HFF-Myc (cell line): ENCODE measurements at regions not wholly inside any gene's neighbourhood (a gene's known extent, or its start where the extent isn't known, plus 50 kb on each side); places are given as distances from the start of the nearest gene placed in this dataset.

Experiments used
- DNase-seq: peaks from one replicate; pipeline ENCODE4 v3.0.0-alpha.2; 2011; ENCODE audit warnings: low read depth; ENCODE audit errors: extremely low read depth
- H3K4me3 ChIP-seq: replicated peaks from 2 replicates; pipeline ENCODE4 v1.5.1; 2011; ENCODE audit warnings: low read depth, mild to moderate bottlenecking, control low read depth, low read length
- TF ChIP-seq, protein P1 (sequence below): IDR thresholded peaks from 2 replicates; pipeline ENCODE4 v1.5.1; 2012; ENCODE audit warnings: mild to moderate bottlenecking, low read depth, low read length, control low read depth; ENCODE audit errors: missing control alignments

DNA sequence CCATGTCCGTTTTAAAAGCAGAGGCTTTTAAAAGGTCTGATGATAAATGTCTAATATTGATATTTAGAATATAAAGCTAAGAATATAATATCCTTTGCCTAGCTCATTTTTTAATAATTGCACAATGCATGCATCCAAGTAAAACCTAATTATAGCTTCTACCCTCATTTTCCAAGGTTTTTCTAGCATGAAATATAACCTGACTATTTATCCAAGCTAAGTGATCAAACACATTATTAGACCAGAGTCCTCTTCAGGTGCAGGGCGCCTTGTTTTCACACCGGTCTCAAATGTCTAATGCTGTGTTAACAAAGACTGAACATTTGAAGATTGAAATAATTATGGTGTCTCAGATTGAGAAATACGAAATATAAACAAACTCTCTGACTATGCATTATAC lies 648.9 kb upstream of the CXADR start:
- H3K4me3 ChIP-seq = no peak overlapping the region
- TF ChIP-seq, protein P1, sequence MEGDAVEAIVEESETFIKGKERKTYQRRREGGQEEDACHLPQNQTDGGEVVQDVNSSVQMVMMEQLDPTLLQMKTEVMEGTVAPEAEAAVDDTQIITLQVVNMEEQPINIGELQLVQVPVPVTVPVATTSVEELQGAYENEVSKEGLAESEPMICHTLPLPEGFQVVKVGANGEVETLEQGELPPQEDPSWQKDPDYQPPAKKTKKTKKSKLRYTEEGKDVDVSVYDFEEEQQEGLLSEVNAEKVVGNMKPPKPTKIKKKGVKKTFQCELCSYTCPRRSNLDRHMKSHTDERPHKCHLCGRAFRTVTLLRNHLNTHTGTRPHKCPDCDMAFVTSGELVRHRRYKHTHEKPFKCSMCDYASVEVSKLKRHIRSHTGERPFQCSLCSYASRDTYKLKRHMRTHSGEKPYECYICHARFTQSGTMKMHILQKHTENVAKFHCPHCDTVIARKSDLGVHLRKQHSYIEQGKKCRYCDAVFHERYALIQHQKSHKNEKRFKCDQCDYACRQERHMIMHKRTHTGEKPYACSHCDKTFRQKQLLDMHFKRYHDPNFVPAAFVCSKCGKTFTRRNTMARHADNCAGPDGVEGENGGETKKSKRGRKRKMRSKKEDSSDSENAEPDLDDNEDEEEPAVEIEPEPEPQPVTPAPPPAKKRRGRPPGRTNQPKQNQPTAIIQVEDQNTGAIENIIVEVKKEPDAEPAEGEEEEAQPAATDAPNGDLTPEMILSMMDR = no peak
- no peak for DNase-seq

DNA sequence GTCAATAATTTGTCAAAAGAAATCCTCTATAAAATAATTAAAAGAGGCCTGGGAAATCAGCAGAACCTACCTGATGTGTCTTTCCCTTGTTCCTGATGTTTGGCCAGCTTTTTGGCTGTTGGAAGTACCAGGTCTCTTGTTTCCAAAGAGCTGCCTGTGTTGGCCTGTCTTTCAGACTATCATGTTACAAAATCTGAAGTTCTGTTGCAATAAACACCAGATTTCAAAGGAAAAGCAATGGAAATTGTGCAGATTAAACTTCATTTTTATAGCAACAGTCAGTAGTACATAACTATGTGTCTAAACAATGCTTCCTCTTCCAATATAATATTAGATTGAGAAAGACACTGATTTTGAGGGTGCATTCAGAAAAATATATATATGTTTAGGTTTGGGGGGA lies 647.2 kb upstream of the CXADR start:
- TF ChIP-seq, protein P1 = no peak
- DNase-seq = no peak
- no peak overlapping the region for H3K4me3 ChIP-seq

DNA sequence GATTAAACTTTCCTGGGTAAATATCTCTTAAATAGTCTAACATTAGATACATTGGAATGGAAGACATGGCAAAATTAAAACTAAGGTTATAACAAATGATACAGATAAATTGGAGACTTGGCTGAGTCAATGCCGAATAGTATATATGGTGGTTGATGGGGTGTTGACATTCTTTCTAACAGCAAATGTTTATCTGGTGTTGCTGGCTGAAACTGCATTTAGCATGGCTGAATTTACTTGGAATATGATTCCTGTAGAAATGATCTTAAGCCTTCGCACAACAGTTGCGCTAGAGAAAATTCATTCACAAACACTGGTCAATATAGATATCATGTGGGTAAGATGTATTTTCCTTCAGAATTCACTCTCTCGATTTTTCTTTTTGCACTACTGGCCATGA lies 646.0 kb upstream of the CXADR start:
- TF ChIP-seq, protein P1 = no peak
- no peak for DNase-seq
- H3K4me3 ChIP-seq = no peak overlapping the region

DNA sequence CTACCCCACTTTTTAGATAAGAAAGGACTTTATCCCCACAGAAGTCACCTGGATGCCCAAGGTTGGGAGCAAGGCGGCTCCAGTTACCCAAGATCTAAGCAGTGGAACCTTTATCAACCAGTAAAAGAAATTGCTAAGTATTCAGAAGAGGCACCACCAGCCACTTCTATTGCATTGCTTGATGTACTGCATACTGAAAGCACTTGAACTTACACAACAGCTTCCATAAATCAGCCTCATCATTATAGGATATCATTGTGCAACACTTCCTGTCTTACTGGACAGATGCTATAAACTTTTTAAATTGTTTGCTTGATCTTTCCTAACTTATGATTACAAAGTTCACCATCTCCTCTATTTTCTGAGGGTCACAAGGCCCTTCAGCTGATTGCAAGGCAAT lies 642.7 kb upstream of the CXADR start:
- no peak overlapping the region for H3K4me3 ChIP-seq
- no peak for DNase-seq
- TF ChIP-seq, protein P1 = no peak

DNA sequence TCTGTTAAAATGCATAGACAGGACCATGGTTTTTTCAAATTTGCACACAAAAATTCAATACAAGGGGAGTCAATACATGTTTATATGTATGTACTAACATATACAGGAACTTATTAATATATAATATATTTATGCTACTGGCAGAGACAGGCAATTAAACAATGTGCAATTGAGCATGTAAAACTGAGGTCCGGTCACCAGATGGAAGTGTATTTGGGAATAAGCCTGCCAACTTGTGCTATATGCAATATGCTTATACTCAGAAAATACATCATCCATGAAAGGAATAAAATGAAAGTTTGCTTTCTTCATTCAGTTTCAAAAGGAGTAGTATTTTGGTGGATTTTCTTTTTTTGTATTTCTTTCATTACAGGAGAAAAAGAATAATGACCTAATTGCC lies 640.2 kb upstream of the CXADR start:
- H3K4me3 ChIP-seq = no peak overlapping the region
- TF ChIP-seq, protein P1 = no peak
- no peak for DNase-seq

DNA sequence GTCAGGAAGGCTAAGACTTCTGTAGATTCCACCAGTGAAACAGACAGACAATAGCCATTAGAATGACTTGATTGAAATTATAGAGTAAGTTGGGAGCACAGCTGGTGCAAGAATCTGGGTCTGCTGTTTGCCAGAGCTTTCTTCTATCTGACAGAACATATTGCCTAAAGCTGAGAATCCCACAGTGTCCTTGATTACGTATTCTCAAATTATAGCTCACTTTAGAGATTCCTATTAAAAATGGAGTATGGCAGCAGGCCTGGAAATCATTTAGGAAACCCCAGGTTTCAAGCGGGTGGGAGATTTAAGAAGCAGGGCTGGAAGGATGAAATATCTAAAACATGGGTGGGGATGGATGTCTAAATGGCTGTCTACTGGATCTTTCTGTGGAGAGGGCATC lies 639.7 kb upstream of the CXADR start:
- DNase-seq = no peak

DNA sequence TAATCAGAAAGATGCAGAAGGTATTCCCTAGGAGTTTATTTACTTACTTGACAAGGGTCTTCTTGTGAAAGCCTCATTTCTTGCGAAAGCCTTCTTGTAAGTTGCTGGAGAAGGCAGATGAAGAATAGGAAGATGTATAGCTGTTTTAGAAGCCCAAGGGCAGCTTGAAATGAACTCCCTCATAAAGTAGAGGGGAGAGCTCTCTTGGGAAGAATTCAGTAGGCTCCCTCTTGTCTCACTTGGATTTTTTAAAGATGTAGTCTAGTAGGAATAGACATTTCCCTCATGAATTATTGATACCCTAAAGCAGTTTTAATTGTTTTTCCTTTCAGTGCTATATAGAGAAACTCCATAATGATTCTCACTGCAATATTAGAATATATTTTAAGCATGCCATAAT lies 639.2 kb upstream of the CXADR start:
- no peak overlapping the region for H3K4me3 ChIP-seq
- TF ChIP-seq, protein P1 = no peak
- no peak for DNase-seq

More for the DNA sequence above, 639.7 kb upstream of the CXADR start:
- TF ChIP-seq, protein P1 = no peak
- H3K4me3 ChIP-seq = no peak overlapping the region
